ENCODE measurements at regions not wholly inside any gene's neighbourhood (a gene's known extent, or its start where the extent isn't known, plus 50 kb on each side); places are given as distances from the start of the nearest gene placed in this dataset.

- intact Hi-C loops (cut with micrococcal nuclease) (no loop called here), dilution Hi-C loops (cut with MboI; ENCODE audit: extremely low pct_ligation_motif_present, low sequenced_read_pairs) (no loop called here)
- ChIA-PET CTCF (interaction anchor here (0.5 kb wide), 1 partner anchor 374 kb away, joined by 3 read pairs; no protein-coding TSS in a partner anchor), POLR2A (no interaction called here)
- H3K9me1 ChIP-seq (replicated peaks; ENCODE audit: control insufficient read depth, extremely low read depth, insufficient read depth, low read length): no peaks in the 10 kb centered on the region
- TF ChIP-seq MYC (IDR thresholded peaks at IDR 0.05; ENCODE audit: low read depth, low read length): no peak
- TF ChIP-seq POLR2AphosphoS5 (IDR thresholded peaks at IDR 0.05; ENCODE audit: insufficient read depth, low read depth, low read length): no peak
- no peak for TF ChIP-seq EZH2 (IDR thresholded peaks at IDR 0.05; ENCODE audit: borderline replicate concordance, low read depth, low read length, severe bottlenecking)
- no peak for TF ChIP-seq CTCF (IDR thresholded peaks at IDR 0.05; ENCODE audit: extremely low read depth in 1 of 2, insufficient read depth in 1 of 2, low read depth in 1 of 2, low read length in 2 of 2)
- TF ChIP-seq FOS (IDR thresholded peaks at IDR 0.05; ENCODE audit: borderline replicate concordance, insufficient read depth, low read length): no peak
- TF ChIP-seq, protein P1, sequence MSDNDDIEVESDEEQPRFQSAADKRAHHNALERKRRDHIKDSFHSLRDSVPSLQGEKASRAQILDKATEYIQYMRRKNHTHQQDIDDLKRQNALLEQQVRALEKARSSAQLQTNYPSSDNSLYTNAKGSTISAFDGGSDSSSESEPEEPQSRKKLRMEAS (IDR thresholded peaks at IDR 0.05; ENCODE audit: insufficient read depth, insufficient read length): no peak
- no peak for TF ChIP-seq POLR2A (IDR thresholded peaks at IDR 0.05; ENCODE audit: low read depth, low read length)
- TF ChIP-seq JUN (IDR thresholded peaks at IDR 0.05; ENCODE audit: borderline replicate concordance, insufficient read depth, insufficient read length, low read depth): no peak
- H3K79me2 ChIP-seq (ENCODE audit: control insufficient read depth, insufficient read depth, low read length): no peaks in the 10 kb centered on the region
- H4K20me1 ChIP-seq (replicated peaks; ENCODE audit: control insufficient read depth, extremely low read depth, insufficient read depth, low read length): no peaks in the 10 kb centered on the region
- peaks cover 6% of the 10 kb centered on the region for H3K4me1 ChIP-seq (ENCODE audit: control insufficient read depth, extremely low read depth, insufficient read depth, low read length)
- no peak overlapping the region for H3K27ac ChIP-seq (ENCODE audit: insufficient read depth, low read depth, low read length)
- no peak for DNase-seq (ENCODE audit: low read depth, low spot score)
- H2AFZ ChIP-seq (ENCODE audit: low read depth, low read length): no peak overlapping the region
- H3K36me3 ChIP-seq (ENCODE audit: control insufficient read depth in 2 of 2, extremely low read depth in 1 of 2, insufficient read depth in 2 of 2, low read length in 2 of 2): no peaks in the 10 kb centered on the region
- no peak overlapping the region for H3K4me3 ChIP-seq (replicated peaks in 1 of 3; ENCODE audit: insufficient read depth in 1 of 3, low read depth in 1 of 3, low read length in 3 of 3)
- H3K9me3 ChIP-seq (replicated peaks; ENCODE audit: control insufficient read depth, insufficient read depth, low read length): no peaks in the 10 kb centered on the region
- no peak overlapping the region for H3K4me2 ChIP-seq (ENCODE audit: insufficient read depth, low read length)
- no TSS peak for BruUV-seq (replicated peaks)
- H3K27me3 ChIP-seq (ENCODE audit: control insufficient read depth in 2 of 2, insufficient read depth in 2 of 2, low read length in 2 of 2): peaks cover 12 to 16% of the 10 kb centered on the region in 2 experiments
- no peak overlapping the region for H3K9ac ChIP-seq (replicated peaks; ENCODE audit: extremely low read depth, insufficient read depth, low read length)
- no peak for FAIRE-seq
Observed at GRCh38 chr16:86447228-86447627, 63.1 kb upstream of the FOXF1 start.

All from endothelial cell of umbilical vein (primary cell).